IMR-90 (cell line): ENCODE measurements at regions not wholly inside any gene's neighbourhood (a gene's known extent, or its start where the extent isn't known, plus 50 kb on each side); places are given as distances from the start of the nearest gene placed in this dataset.

Source experiments
- ATAC-seq: fragments of 200-7000 bp; cut with Tn5 transposase; 2 replicates; pipeline ENCODE4 v1.9.1; 2020; ENCODE audit warnings: low read depth, mild to moderate bottlenecking, moderate library complexity
- BruUV-seq: library from RNA; stranded (reverse); fragments of 400-500 nt; replicated peaks from 2 replicates; lab custom pipeline; 2021; lab: Mats Ljungman, UMichigan
- CTCF ChIA-PET: fragments of 300-600 bp; formaldehyde crosslinking; extraction: SDS; loops from one replicate; lab custom pipeline; 2021; ENCODE audit warnings: antibody characterized with exemption; lab: Yijun Ruan, JAX
- POLR2A ChIA-PET: fragments of 300-600 bp; sonication (Branson Sonifier 250); formaldehyde crosslinking; loops from one replicate; lab custom pipeline; 2022; ENCODE audit warnings: antibody characterized with exemption; ENCODE audit not compliant: unreplicated experiment; lab: Charles Lee
- DNase-seq: peaks from one replicate; pipeline ENCODE4 v3.0.0; 2013
- H2AFZ ChIP-seq: replicated peaks from 2 replicates; pipeline ENCODE3; 2013; ENCODE audit warnings: low read length, mild to moderate bottlenecking; ENCODE audit not compliant: poor library complexity
- H2AK5ac ChIP-seq: 2 replicates; pipeline ENCODE4 v1.6.1; 2013; ENCODE audit warnings: low read depth, low read length, inconsistent platforms
- H2AK9ac ChIP-seq: replicated peaks from 2 replicates; pipeline ENCODE3; 2013; ENCODE audit warnings: mild to moderate bottlenecking, low read depth, low read length, moderate library complexity; ENCODE audit not compliant: poor library complexity
- H2BK120ac ChIP-seq: 2 replicates; pipeline ENCODE4 v1.6.1; 2013; ENCODE audit warnings: low read depth, low read length, inconsistent platforms
- H2BK15ac ChIP-seq: 3 replicates; pipeline ENCODE4 v1.6.1; 2013; ENCODE audit warnings: low read depth, low read length, inconsistent platforms
- H2BK20ac ChIP-seq: 2 replicates; pipeline ENCODE4 v1.6.1; 2013; ENCODE audit warnings: low read depth, mild to moderate bottlenecking, inconsistent platforms, low read length, moderate library complexity
- H2BK5ac ChIP-seq: 2 replicates; pipeline ENCODE4 v1.6.1; 2013; ENCODE audit warnings: mild to moderate bottlenecking, low read depth, low read length, inconsistent platforms; ENCODE audit not compliant: poor library complexity, severe bottlenecking
- H3K14ac ChIP-seq: replicated peaks from 2 replicates; pipeline ENCODE4 v1.6.1; 2013; ENCODE audit warnings: low read depth, low read length, inconsistent platforms
- H3K18ac ChIP-seq: 2 replicates; pipeline ENCODE4 v1.6.1; 2013; ENCODE audit warnings: low read depth, low read length, control low read depth
- H3K23ac ChIP-seq: 2 replicates; pipeline ENCODE4 v1.6.1; 2013; ENCODE audit warnings: low read depth, low read length, inconsistent platforms
- H3K27ac ChIP-seq: 2 replicates; pipeline ENCODE4 v1.5.1; 2013; ENCODE audit warnings: mild to moderate bottlenecking, control low read depth, low read length; ENCODE audit not compliant: insufficient read depth
- H3K27me3 ChIP-seq: 2 replicates; pipeline ENCODE4 v1.6.1; 2013; ENCODE audit warnings: low read length; ENCODE audit not compliant: control insufficient read depth, insufficient read depth
- H3K36me3 ChIP-seq: 2 replicates; pipeline ENCODE4 v1.6.1; 2013; ENCODE audit warnings: low read length, mixed read lengths; ENCODE audit not compliant: control insufficient read depth, insufficient read depth
- H3K4ac ChIP-seq: 2 replicates; pipeline ENCODE4 v1.6.1; 2013; ENCODE audit warnings: low read depth, low read length, inconsistent platforms
- H3K4me1 ChIP-seq: 2 replicates; pipeline ENCODE4 v1.6.1; 2013; ENCODE audit warnings: low read length, mixed read lengths; ENCODE audit not compliant: control insufficient read depth, insufficient read depth
- H3K4me2 ChIP-seq: 2 replicates; pipeline ENCODE4 v1.6.1; 2013; ENCODE audit warnings: low read depth, mild to moderate bottlenecking, control low read depth, low read length, moderate library complexity
- H3K4me3 ChIP-seq: 2 replicates; pipeline ENCODE4 v1.5.1; 2013; ENCODE audit warnings: low read depth, mild to moderate bottlenecking, control low read depth, low read length, moderate library complexity; ENCODE audit not compliant: insufficient read depth
- H3K56ac ChIP-seq: 2 replicates; pipeline ENCODE4 v1.6.1; 2013; ENCODE audit warnings: low read length, inconsistent platforms; ENCODE audit not compliant: insufficient read depth; ENCODE audit errors: extremely low read depth
- H3K79me1 ChIP-seq, 2 experiments: 2 replicates each; pipeline ENCODE4 v1.6.1; 2013; ENCODE audit warnings: low read length in 2 of 2, inconsistent platforms in 1 of 2, low read depth in 1 of 2
- H3K9ac ChIP-seq: 2 replicates; pipeline ENCODE4 v1.6.1; 2013; ENCODE audit warnings: low read depth, low read length, control low read depth
- H3K9me1 ChIP-seq: 2 replicates; pipeline ENCODE4 v1.6.1; 2013; ENCODE audit warnings: low read length, inconsistent platforms; ENCODE audit not compliant: insufficient read depth
- H3K9me3 ChIP-seq: 2 replicates; pipeline ENCODE4 v1.6.1; 2013; ENCODE audit warnings: low read length; ENCODE audit not compliant: control insufficient read depth, insufficient read depth
- H4K20me1 ChIP-seq: 2 replicates; pipeline ENCODE4 v1.6.1; 2013; ENCODE audit warnings: low read length, inconsistent platforms; ENCODE audit not compliant: insufficient read depth
- H4K5ac ChIP-seq: 2 replicates; pipeline ENCODE4 v1.6.1; 2013; ENCODE audit warnings: mild to moderate bottlenecking, low read depth, low read length, control low read depth
- H4K8ac ChIP-seq, 2 experiments: 2 replicates each; pipeline ENCODE4 v1.6.1; 2013; ENCODE audit warnings: low read depth in 2 of 2, low read length in 2 of 2, control low read depth in 1 of 2, inconsistent platforms in 1 of 2
- H4K91ac ChIP-seq: 2 replicates; pipeline ENCODE4 v1.6.1; 2013; ENCODE audit warnings: low read depth, low read length, inconsistent platforms; ENCODE audit not compliant: insufficient read depth
- MXI1 ChIP-seq: IDR thresholded peaks from 2 replicates; pipeline ENCODE4 v1.6.1; 2012; ENCODE audit warnings: low read depth, mild to moderate bottlenecking, low read length, moderate library complexity, borderline replicate concordance
- WGBS, 2 experiments: methylation state at CpG; one replicate each; pipeline versions ENCODE4 v1.1.5 to v1.1.7; 2013; ENCODE audit warnings: missing lambda C conversion rate in 2 of 2; ENCODE audit not compliant: insufficient read length in 1 of 2; ENCODE audit errors: extremely low coverage in 2 of 2; 5-methylcytosine and 5-hydroxymethylcytosine counted together
- dilution Hi-C: fragments of 300-500 bp; cut with HindIII; formaldehyde crosslinking; loops from one replicate; pipeline ENCODE4 v1.14.3; 2018; ENCODE audit warnings: low sequenced_read_pairs; ENCODE audit not compliant: unreplicated experiment
- in situ Hi-C: fragments of 300-500 bp; cut with MboI; formaldehyde crosslinking; loops from 3 replicates; pipeline ENCODE4 v1.14.3; 2019; ENCODE audit warnings: low sequenced_read_pairs, inconsistent platforms, mixed read lengths
- intact Hi-C: fragments of 100-400 bp; cut with micrococcal nuclease; formaldehyde crosslinking; loops from 2 replicates; pipeline ENCODE4 v1.10.0; 2022

DNA sequence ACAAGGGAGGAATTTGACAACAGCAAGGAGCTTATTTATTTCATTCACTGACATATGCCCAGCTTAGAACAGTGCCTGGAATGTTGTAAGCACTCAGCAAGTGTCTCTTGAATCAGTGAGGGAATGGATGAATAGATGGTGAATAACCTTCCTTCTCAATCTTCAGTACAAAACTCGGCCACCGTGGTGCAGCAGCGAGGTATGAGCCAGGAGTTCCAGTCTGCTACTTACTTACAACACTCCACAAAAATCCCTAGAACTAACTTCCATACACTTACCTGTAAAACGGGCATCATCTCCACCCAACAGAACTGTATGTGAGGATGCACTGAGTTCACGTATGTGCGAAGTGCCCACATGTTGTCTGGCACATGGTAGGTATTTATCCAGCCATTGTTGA, 237.4 kb downstream of the WDR11 start:
- BruUV-seq: no TSS peak
- H3K36me3 ChIP-seq: no peaks in the 10 kb centered on the region
- H4K20me1 ChIP-seq: no peaks in the 10 kb centered on the region
- no peak overlapping the region for H3K9ac ChIP-seq
- no peak overlapping the region for H2AFZ ChIP-seq
- H3K56ac ChIP-seq: no peak overlapping the region
- in situ Hi-C loops (no loop called here), intact Hi-C loops (no loop called here), dilution Hi-C loops (no loop called here)
- no peak overlapping the region for H2AK5ac ChIP-seq
- 17% methylated on average over 1 of the region's 6 CpGs; no CpG with 5 or more reads in 1 of the 2 experiments for WGBS, 2 experiments
- H3K4me2 ChIP-seq: no peak overlapping the region
- no peak overlapping the region for H3K23ac ChIP-seq
- H3K27ac ChIP-seq: no peak overlapping the region
- H3K79me1 ChIP-seq: no peaks in the 10 kb centered on the region
- no peaks in the 10 kb centered on the region for H3K4me1 ChIP-seq
- no peak overlapping the region for H3K18ac ChIP-seq
- H3K9me3 ChIP-seq: peaks cover 43% of the 10 kb centered on the region
- H3K4ac ChIP-seq: no peak overlapping the region
- H3K14ac ChIP-seq: no peak overlapping the region
- H2BK20ac ChIP-seq: no peak overlapping the region
- ChIA-PET CTCF (no interaction called here), POLR2A (no interaction called here)
- no peak overlapping the region for H4K91ac ChIP-seq
- no peak overlapping the region for H4K5ac ChIP-seq
- H3K27me3 ChIP-seq: no peaks in the 10 kb centered on the region
- H4K8ac ChIP-seq: no peak overlapping the region
- no peak overlapping the region for H3K4me3 ChIP-seq
- no peaks in the 10 kb centered on the region for H3K9me1 ChIP-seq
- H2BK120ac ChIP-seq: no peak overlapping the region
- no peak for TF ChIP-seq MXI1
- no peak overlapping the region for H2BK5ac ChIP-seq
- no peak for DNase-seq
- H2BK15ac ChIP-seq: no peak overlapping the region
- no peak overlapping the region for H2AK9ac ChIP-seq
- no peak for ATAC-seq
